SK-N-SH (cell line): ENCODE measurements at regions not wholly inside any gene's neighbourhood (a gene's known extent, or its start where the extent isn't known, plus 50 kb on each side); places are given as distances from the start of the nearest gene placed in this dataset.

Experiments
- CTCF ChIA-PET: fragments of 300-600, 350-600 bp; formaldehyde crosslinking; extraction: SDS; loops from one replicate; lab custom pipeline; 2021; lab: Yijun Ruan, JAX
- POLR2A ChIA-PET: fragments of 350-600 bp; sonication (Branson Sonifier 250); formaldehyde crosslinking; extraction: SDS; loops from one replicate; lab custom pipeline; 2020; ENCODE audit warnings: antibody characterized with exemption, inconsistent platforms; lab: Yijun Ruan, JAX
- DNase-seq: peaks from one replicate; pipeline ENCODE4 v3.0.0; 2012
- H2AFZ ChIP-seq: fragments of 200-600 bp; sonication (generic); 2 replicates; pipeline ENCODE4 v1.8.1; 2016; ENCODE audit warnings: antibody characterized with exemption, mild to moderate bottlenecking, low read depth
- H3F3A ChIP-seq: fragments of 200-600 bp; sonication (generic); replicated peaks from 2 replicates; pipeline ENCODE3; 2016; ENCODE audit warnings: antibody characterized with exemption, mild to moderate bottlenecking; ENCODE audit not compliant: insufficient read depth
- H3K27ac ChIP-seq, 2 experiments: fragments of 200-500 bp in 1 of 2; fragments of 200-600 bp in 1 of 2; sonication (Bioruptor generic) in 1 of 2; sonication (generic), shearing (Covaris generic) in 1 of 2; 2 replicates each; pipeline versions ENCODE4 v1.5.1 to v1.6.1; 2014 to 2016; ENCODE audit warnings: low read depth in 2 of 2, inconsistent platforms in 1 of 2, low read length in 1 of 2, mild to moderate bottlenecking in 1 of 2, mixed read lengths in 1 of 2
- H3K27me3 ChIP-seq: fragments of 200-600 bp; sonication (generic), shearing (Covaris generic); 2 replicates; pipeline ENCODE4 v1.6.1; 2016; ENCODE audit warnings: mixed run types; ENCODE audit not compliant: insufficient read depth
- H3K36me3 ChIP-seq, 2 experiments: fragments of 200-500 bp in 1 of 2; fragments of 200-600 bp in 1 of 2; sonication (Bioruptor generic) in 1 of 2; sonication (generic) in 1 of 2; replicated peaks in 1 of 2; 2 replicates each; pipeline versions ENCODE3 to v1.5.1; 2014 to 2016; ENCODE audit warnings: low read length in 1 of 2, mild to moderate bottlenecking in 1 of 2; ENCODE audit not compliant: insufficient read depth in 2 of 2, control insufficient read depth in 1 of 2
- H3K4me1 ChIP-seq, 2 experiments: fragments of 200-500 bp in 1 of 2; fragments of 200-600 bp in 1 of 2; sonication (Bioruptor generic) in 1 of 2; sonication (generic), shearing (Covaris generic) in 1 of 2; 2 replicates each; pipeline versions ENCODE4 v1.5.1 to v1.6.1; 2014 to 2016; ENCODE audit warnings: low read depth in 1 of 2, low read length in 1 of 2, mixed run types in 1 of 2; ENCODE audit not compliant: insufficient read depth in 2 of 2, control insufficient read depth in 1 of 2
- H3K4me2 ChIP-seq: fragments of 200-600 bp; sonication (generic), shearing (Covaris generic); 2 replicates; pipeline ENCODE4 v1.6.1; 2017; ENCODE audit warnings: mixed run types
- H3K4me3 ChIP-seq, 2 experiments: fragments of 200-500 bp in 1 of 2; fragments of 200-600 bp in 1 of 2; sonication (Bioruptor generic) in 1 of 2; sonication (generic), shearing (Covaris generic) in 1 of 2; 2 replicates each; pipeline versions ENCODE4 v1.5.1 to v1.8.1; 2014 to 2016; ENCODE audit warnings: low read depth in 2 of 2, inconsistent platforms in 1 of 2, low read length in 1 of 2, mild to moderate bottlenecking in 1 of 2, mixed read lengths in 1 of 2, moderate library complexity in 1 of 2
- H3K79me2 ChIP-seq: fragments of 200-600 bp; sonication (generic); 2 replicates; pipeline ENCODE4 v1.8.1; 2017; ENCODE audit warnings: mild to moderate bottlenecking; ENCODE audit not compliant: insufficient read depth
- H3K9ac ChIP-seq: fragments of 200-600 bp; sonication (generic); 2 replicates; pipeline ENCODE4 v1.6.1; 2017; ENCODE audit warnings: mixed run types
- H3K9me2 ChIP-seq: fragments of 200-600 bp; sonication (generic); 2 replicates; pipeline ENCODE4 v1.6.1; 2017; ENCODE audit warnings: mixed run types
- H3K9me3 ChIP-seq: fragments of 200-600 bp; sonication (generic); 2 replicates; pipeline ENCODE4 v1.6.1; 2017; ENCODE audit warnings: mixed run types, mild to moderate bottlenecking, moderate library complexity
- H4K20me1 ChIP-seq: fragments of 200-600 bp; sonication (generic); 2 replicates; pipeline ENCODE4 v1.6.1; 2017; ENCODE audit warnings: mild to moderate bottlenecking, mixed run types; ENCODE audit not compliant: insufficient read depth
- CHD2 ChIP-seq: fragments of 150-350 bp; IDR thresholded peaks from 2 replicates; pipeline ENCODE4 v1.6.1; 2018; ENCODE audit warnings: low read length; ENCODE audit not compliant: partially characterized antibody
- CTCF ChIP-seq: fragments of 200-600 bp; sonication (generic); IDR thresholded peaks from 2 replicates; pipeline ENCODE4 v1.6.1; 2017; ENCODE audit warnings: antibody characterized with exemption, mild to moderate bottlenecking, moderate library complexity
- ELF1 ChIP-seq: IDR thresholded peaks from 2 replicates; pipeline ENCODE4 v1.4.0; 2012
- FOSL2 ChIP-seq: IDR thresholded peaks from 2 replicates; pipeline ENCODE4 v1.4.0; 2012; ENCODE audit warnings: low read depth, mild to moderate bottlenecking, moderate library complexity, borderline replicate concordance
- FOXM1 ChIP-seq: IDR thresholded peaks from 2 replicates; pipeline ENCODE4 v1.4.0; 2012; ENCODE audit warnings: low read depth, mild to moderate bottlenecking
- GATA2 ChIP-seq: sonication (generic); formaldehyde crosslinking; IDR thresholded peaks from 2 replicates; pipeline ENCODE4 v1.5.0; 2020; ENCODE audit warnings: mild to moderate bottlenecking, missing genetic modification reagents
- JUND ChIP-seq: IDR thresholded peaks from 2 replicates; pipeline ENCODE4 v1.4.0; 2012
- MAX ChIP-seq: IDR thresholded peaks from 2 replicates; pipeline ENCODE4 v1.4.0; 2012; ENCODE audit warnings: low read depth
- MEF2A ChIP-seq: IDR thresholded peaks from 2 replicates; pipeline ENCODE4 v1.4.0; 2012; ENCODE audit warnings: low read depth, borderline replicate concordance
- NFIC ChIP-seq: IDR thresholded peaks from 2 replicates; pipeline ENCODE4 v1.4.0; 2012; ENCODE audit warnings: borderline replicate concordance
- PBX3 ChIP-seq: IDR thresholded peaks from 2 replicates; pipeline ENCODE4; 2012
- POLR2AphosphoS5 ChIP-seq: IDR thresholded peaks from 2 replicates; pipeline ENCODE4 v1.6.1; 2012; ENCODE audit warnings: low read depth, low read length
- TCF12 ChIP-seq: IDR thresholded peaks from 2 replicates; pipeline ENCODE4 v1.4.0; 2012
- USF2 ChIP-seq: fragments of 150-350 bp; IDR thresholded peaks from 2 replicates; pipeline ENCODE4 v1.6.1; 2017; ENCODE audit warnings: antibody characterized with exemption, low read length, low read depth, borderline replicate concordance
- ZBTB33 ChIP-seq: IDR thresholded peaks from 2 replicates; pipeline ENCODE4 v1.4.0; 2012; ENCODE audit warnings: low read depth, borderline replicate concordance
- WGBS: methylation state at CpG from one replicate; pipeline ENCODE4 v1.1.6; 2017; ENCODE audit warnings: low lambda C conversion rate; 5-methylcytosine and 5-hydroxymethylcytosine counted together

- no peak overlapping the region for H3K27ac ChIP-seq
- H3K9me2 ChIP-seq: no peaks in the 10 kb centered on the region
- no peak for DNase-seq
- H3K9me3 ChIP-seq: no peaks in the 10 kb centered on the region
- POLR2A ChIA-PET: no interaction called here
- WGBS: 51% methylated on average over 3 of the region's 3 CpGs
- no peaks in the 10 kb centered on the region for H3K27me3 ChIP-seq
- H2AFZ ChIP-seq: no peak overlapping the region
- CTCF ChIA-PET: no interaction called here
- H3F3A ChIP-seq: no peaks in the 10 kb centered on the region
- H3K4me2 ChIP-seq: no peak overlapping the region
- H4K20me1 ChIP-seq: no peaks in the 10 kb centered on the region
- no peaks in the 10 kb centered on the region; a peak in 1 of 4 replicates for H3K4me1 ChIP-seq
- TF ChIP-seq MEF2A (no peak), PBX3 (no peak), CHD2 (no peak), CTCF (no peak), FOSL2 (no peak), NFIC (no peak), USF2 (no peak), GATA2 (CRISPR knock-in tag) (no peak), MAX (no peak)
- no peak overlapping the region for H3K9ac ChIP-seq
- no peaks in the 10 kb centered on the region for H3K36me3 ChIP-seq
- H3K4me3 ChIP-seq: no peak overlapping the region
- no peaks in the 10 kb centered on the region for H3K79me2 ChIP-seq
These were observed 565.3 kb upstream of the NEGR1 start for GRCh38 chr1:72847651-72848050.

GRCh38 chr1:72846476-72847278 lies 564.3 kb upstream of the NEGR1 start:
- H3K27ac ChIP-seq: no peak overlapping the region
- WGBS: 10% methylated on average over 2 of the region's 2 CpGs
- no peaks in the 10 kb centered on the region for H3F3A ChIP-seq
- ChIA-PET CTCF (no interaction called here), POLR2A (no interaction called here)
- H3K79me2 ChIP-seq: no peaks in the 10 kb centered on the region
- no peak overlapping the region for H3K4me2 ChIP-seq
- H3K9ac ChIP-seq: no peak overlapping the region
- no peak for DNase-seq
- H3K9me2 ChIP-seq: no peaks in the 10 kb centered on the region
- H3K4me1 ChIP-seq: no peaks in the 10 kb centered on the region; a peak in 1 of 4 replicates
- no peaks in the 10 kb centered on the region for H3K9me3 ChIP-seq
- H3K4me3 ChIP-seq: no peak overlapping the region
- H3K36me3 ChIP-seq: no peaks in the 10 kb centered on the region
- no peak overlapping the region for H2AFZ ChIP-seq
- H3K27me3 ChIP-seq: no peaks in the 10 kb centered on the region
- H4K20me1 ChIP-seq: no peaks in the 10 kb centered on the region
- TF ChIP-seq ZBTB33 (no peak), ELF1 (no peak), FOXM1 (no peak), GATA2 (CRISPR knock-in tag) (no peak), POLR2AphosphoS5 (no peak), MAX (no peak), USF2 (no peak), NFIC (no peak), JUND (no peak), TCF12 (no peak)
